ENCODE measurements at regions not wholly inside any gene's neighbourhood (a gene's known extent, or its start where the extent isn't known, plus 50 kb on each side); places are given as distances from the start of the nearest gene placed in this dataset.

DNA sequence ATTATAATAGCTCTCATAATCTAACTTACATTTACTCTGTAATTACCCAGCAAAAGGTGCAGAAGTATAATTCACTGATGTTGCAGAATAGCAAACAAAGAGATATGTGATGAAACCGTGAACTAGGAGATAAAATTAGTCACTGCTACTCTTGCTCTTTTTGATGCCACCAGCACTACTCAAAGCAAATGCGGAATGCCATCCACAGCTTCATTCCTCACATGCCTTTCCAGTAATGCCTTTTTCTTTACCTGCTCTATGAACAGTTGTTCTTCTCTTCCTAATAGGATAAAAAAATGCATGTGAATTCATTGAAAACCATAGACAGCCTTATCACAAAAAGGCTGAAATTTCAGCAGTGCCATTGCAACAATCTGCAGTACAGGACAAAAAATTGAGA lies 1129.5 kb downstream of the DIAPH3 start:
- TF ChIP-seq, protein P1, sequence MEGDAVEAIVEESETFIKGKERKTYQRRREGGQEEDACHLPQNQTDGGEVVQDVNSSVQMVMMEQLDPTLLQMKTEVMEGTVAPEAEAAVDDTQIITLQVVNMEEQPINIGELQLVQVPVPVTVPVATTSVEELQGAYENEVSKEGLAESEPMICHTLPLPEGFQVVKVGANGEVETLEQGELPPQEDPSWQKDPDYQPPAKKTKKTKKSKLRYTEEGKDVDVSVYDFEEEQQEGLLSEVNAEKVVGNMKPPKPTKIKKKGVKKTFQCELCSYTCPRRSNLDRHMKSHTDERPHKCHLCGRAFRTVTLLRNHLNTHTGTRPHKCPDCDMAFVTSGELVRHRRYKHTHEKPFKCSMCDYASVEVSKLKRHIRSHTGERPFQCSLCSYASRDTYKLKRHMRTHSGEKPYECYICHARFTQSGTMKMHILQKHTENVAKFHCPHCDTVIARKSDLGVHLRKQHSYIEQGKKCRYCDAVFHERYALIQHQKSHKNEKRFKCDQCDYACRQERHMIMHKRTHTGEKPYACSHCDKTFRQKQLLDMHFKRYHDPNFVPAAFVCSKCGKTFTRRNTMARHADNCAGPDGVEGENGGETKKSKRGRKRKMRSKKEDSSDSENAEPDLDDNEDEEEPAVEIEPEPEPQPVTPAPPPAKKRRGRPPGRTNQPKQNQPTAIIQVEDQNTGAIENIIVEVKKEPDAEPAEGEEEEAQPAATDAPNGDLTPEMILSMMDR (IDR thresholded peaks at IDR 0.05; ENCODE audit: low read length), result no peak
- TF ChIP-seq EZH2phosphoT487 (IDR thresholded peaks at IDR 0.05; ENCODE audit: low read length), result no peak
